Heart left ventricle (tissue), 16 donors: ENCODE measurements at regions not wholly inside any gene's neighbourhood (a gene's known extent, or its start where the extent isn't known, plus 50 kb on each side); places are given as distances from the start of the nearest gene placed in this dataset.

Experiments used
- ATAC-seq, 4 donors: fragments of 200-7000 bp; cut with Tn5 transposase; one replicate each; pipeline ENCODE4 v1.9.1; 2020 to 2022; ENCODE audit warnings: moderate library complexity in 4 of 4, mild to moderate bottlenecking in 3 of 4, moderate number of reproducible peaks in 1 of 4
- DNase-seq, 5 donors: peaks; one replicate each; pipeline ENCODE4 v3.0.0-alpha.2; 2020
- H3K27ac ChIP-seq, 12 donors: fragments of 200-600 bp; sonication (generic) in 4 of 12; one replicate each; pipeline versions ENCODE4 v1.5.0 to v1.8.0; 2016 to 2022; ENCODE audit warnings: mild to moderate bottlenecking in 2 of 12
- H3K27me3 ChIP-seq, 9 donors: fragments of 200-600 bp; sonication (generic) in 2 of 9; one replicate each; pipeline versions ENCODE4 v1.5.1 to v1.8.0; 2016 to 2022; ENCODE audit warnings: mild to moderate bottlenecking in 3 of 9
- H3K36me3 ChIP-seq, 9 donors: fragments of 200-600 bp; sonication (generic) in 2 of 9; one replicate each; pipeline versions ENCODE4 v1.5.0 to v1.8.0; 2018 to 2022; ENCODE audit warnings: mild to moderate bottlenecking in 2 of 9
- H3K4me1 ChIP-seq, 12 donors: fragments of 200-600 bp; sonication (generic) in 4 of 12; one replicate each; pipeline versions ENCODE4 v1.5.0 to v1.8.0; 2016 to 2022; ENCODE audit warnings: mild to moderate bottlenecking in 3 of 12
- H3K4me3 ChIP-seq, 12 donors: fragments of 200-600 bp; sonication (generic) in 4 of 12; one replicate each; pipeline versions ENCODE4 v1.5.0 to v1.8.0; 2017 to 2022; ENCODE audit warnings: mild to moderate bottlenecking in 9 of 12, moderate library complexity in 4 of 12
- H3K9me3 ChIP-seq, 12 donors: fragments of 200-600 bp; sonication (generic) in 4 of 12; one replicate each; pipeline versions ENCODE4 v1.5.0 to v1.8.0; 2016 to 2022; ENCODE audit warnings: mild to moderate bottlenecking in 1 of 12
- CTCF ChIP-seq, 12 donors: fragments of 200-600 bp; sonication (generic) in 4 of 12; IDR thresholded peaks; one replicate each; pipeline versions ENCODE4 v1.5.0 to v1.8.0; 2018 to 2022; ENCODE audit warnings: antibody characterized with exemption in 12 of 12, mild to moderate bottlenecking in 5 of 12
- POLR2A ChIP-seq, 2 donors: fragments of 450-650 bp; IDR thresholded peaks; one replicate each; pipeline ENCODE4 v1.6.1; 2017; ENCODE audit warnings: antibody characterized with exemption in 2 of 2, mild to moderate bottlenecking in 2 of 2, moderate library complexity in 2 of 2
- WGBS, 4 donors: extraction: QIAGEN DNeasy Blood & Tissue Kit in 2 of 4; methylation state at CpG; one replicate each; pipeline versions ENCODE4 v1.1.5 to v1.1.7; 2013 to 2018; 5-methylcytosine and 5-hydroxymethylcytosine counted together
- intact Hi-C, 10 donors: fragments of 100-400 bp; cut with DNase I; formaldehyde crosslinking; loops; one replicate each; pipeline versions ENCODE4 v1.11.1 to v1.14.2; 2022
- donor health status: ischemic (EF 13 %, LVEDD 7.1; RV severe dilation, severe dysfunction).
- donor health status: healthy with polysubstance abuse.
- donor health status: DM: no; HTN: yes; CAD: no.
- donor health status: DM: no; HTN: no; CAD: no.
- donor health status: ischemic (EF 25% LVEDD 6.9; RV normal size, moderate dysfunction).
- donor health status: ischemic (EF 25% LVEDD 5.7; RV mildly dilated, moderate dysfunction).
- donor health status: healthy.
- donor health status: DM: yes; HTN: yes; CAD: no.
- donor health status: ischemic (EF 35%, LVEDD 5.7; RV mildly dilated, moderate dysfunction).
- donor health status: nonischemic (EF 11% LVEDD 7.7; RV severe dilation, severe dysfunction).
- donor health status: DM: yes; HTN: yes; CAD: no.
- donor health status: PGD.
- donor health status: ischemic (EF 29% LVEDD 5.4; RV normal size, mild dysfunction).
- donor health status: nonischemic (EF 23%, LVEDD 6.1; RV moderate dilation, normal function).

- Histone ChIP-seq H3K4me1 (no peaks in the 10 kb centered on the region), H3K27me3 (no peaks in the 10 kb centered on the region), H3K36me3 (no peaks in the 10 kb centered on the region), H3K9me3 (peaks cover 0 to 9% (median 0%) of the 10 kb centered on the region in 12 donors), H3K27ac (no peak overlapping the region), H3K4me3 (no peak overlapping the region)
- 81 to 83% (median 82%) methylated on average over 5 of the region's 5 CpGs for WGBS, 4 donors
- intact Hi-C loops: no loop called here
- DNase-seq (no peak), ATAC-seq (no peak)
- TF ChIP-seq CTCF (IDR thresholded peaks at IDR 0.05) (no peak), POLR2A (IDR thresholded peaks at IDR 0.05) (no peak)
Observed at GRCh38 chr7:109497053-109497452, 927.4 kb downstream of the DNAJB9 start.

GRCh38 chr7:109498131-109498530 is 928.5 kb downstream of the DNAJB9 start:
- DNase-seq (no peak), ATAC-seq (no peak)
- TF ChIP-seq CTCF (IDR thresholded peaks at IDR 0.05) (no peak), POLR2A (IDR thresholded peaks at IDR 0.05) (no peak)
- 83 to 90% (median 88%) methylated on average over 2 of the region's 2 CpGs for WGBS, 4 donors
- intact Hi-C loops: no loop called here
- H3K9me3 ChIP-seq: peaks cover 0 to 9% (median 0%) of the 10 kb centered on the region in 12 donors
- peaks cover 0 to 2% (median 0%) of the 10 kb centered on the region in 12 donors for H3K4me1 ChIP-seq
- H3K36me3 ChIP-seq: no peaks in the 10 kb centered on the region
- H3K27me3 ChIP-seq: no peaks in the 10 kb centered on the region
- H3K4me3 ChIP-seq: no peak overlapping the region
- H3K27ac ChIP-seq: no peak overlapping the region

GRCh38 chr7:109503421-109503820 is 933.7 kb downstream of the DNAJB9 start:
- H3K27me3 ChIP-seq: no peaks in the 10 kb centered on the region
- no peak overlapping the region for H3K4me3 ChIP-seq
- ATAC-seq: no peak
- H3K36me3 ChIP-seq: no peaks in the 10 kb centered on the region
- peaks cover 0 to 7% (median 0%) of the 10 kb centered on the region in 12 donors for H3K4me1 ChIP-seq
- no peak for DNase-seq
- intact Hi-C loops: no loop called here
- H3K27ac ChIP-seq: no peak overlapping the region
- peaks cover 0 to 9% (median 0%) of the 10 kb centered on the region in 12 donors for H3K9me3 ChIP-seq
- TF ChIP-seq CTCF (IDR thresholded peaks at IDR 0.05) (no peak), POLR2A (IDR thresholded peaks at IDR 0.05) (no peak)
- 59 to 77% (median 64%) methylated on average over 2 of the region's 2 CpGs for WGBS, 4 donors

- H3K4me1 ChIP-seq: no peaks in the 10 kb centered on the region
- no peaks in the 10 kb centered on the region for H3K9me3 ChIP-seq
- H3K27ac ChIP-seq: no peak overlapping the region
- DNase-seq (no peak), ATAC-seq (no peak)
- 62 to 68% (median 66%) methylated on average over 4 of the region's 4 CpGs for WGBS, 4 donors
- intact Hi-C loops: no loop called here
- H3K4me3 ChIP-seq: no peak overlapping the region
- no peaks in the 10 kb centered on the region for H3K27me3 ChIP-seq
- no peak for TF ChIP-seq CTCF (IDR thresholded peaks at IDR 0.05)
- TF ChIP-seq POLR2A (IDR thresholded peaks at IDR 0.05): no peak
- H3K36me3 ChIP-seq: no peaks in the 10 kb centered on the region
Observed at GRCh38 chr7:109522585-109522984, 952.9 kb downstream of the DNAJB9 start.
